ENCODE measurements at regions not wholly inside any gene's neighbourhood (a gene's known extent, or its start where the extent isn't known, plus 50 kb on each side); places are given as distances from the start of the nearest gene placed in this dataset.

GRCh38 chr6:21383450-21384085 lies 210.0 kb upstream of the SOX4 start:
- Histone ChIP-seq H3K27ac (no peak overlapping the region), H3K27me3 (replicated peaks; ENCODE audit: insufficient read depth) (no peaks in the 10 kb centered on the region), H3K9me3 (no peaks in the 10 kb centered on the region), H3K4me3 (no peak overlapping the region), H3K4me1 (replicated peaks) (no peaks in the 10 kb centered on the region), H3K36me3 (no peaks in the 10 kb centered on the region)
- TF ChIP-seq POLR2A (IDR thresholded peaks at IDR 0.05) (no peak), CTCF (IDR thresholded peaks at IDR 0.05) (no peak), POLR2AphosphoS5 (IDR thresholded peaks at IDR 0.05) (no peak)
- intact Hi-C loops (cut with DNase I), result no loop called here
- 92% methylated on average over 17 of the region's 17 CpGs for WGBS
- no peak for DNase-seq (ENCODE audit: low spot score)

GRCh38 chr6:21384216-21384615 lies 209.3 kb upstream of the SOX4 start:
- Histone ChIP-seq H3K27me3 (replicated peaks; ENCODE audit: insufficient read depth) (no peaks in the 10 kb centered on the region), H3K27ac (no peak overlapping the region), H3K4me1 (replicated peaks) (no peaks in the 10 kb centered on the region), H3K9me3 (no peaks in the 10 kb centered on the region), H3K4me3 (no peak overlapping the region), H3K36me3 (no peaks in the 10 kb centered on the region)
- no peak for DNase-seq (ENCODE audit: low spot score)
- TF ChIP-seq POLR2A (IDR thresholded peaks at IDR 0.05) (no peak), POLR2AphosphoS5 (IDR thresholded peaks at IDR 0.05) (no peak), CTCF (IDR thresholded peaks at IDR 0.05) (no peak)
- intact Hi-C loops (cut with DNase I), result no loop called here
- WGBS, result 49% methylated on average over 8 of the region's 8 CpGs

GRCh38 chr6:21386744-21387143 lies 206.8 kb upstream of the SOX4 start:
- no peak overlapping the region for H3K27ac ChIP-seq
- H3K27me3 ChIP-seq (replicated peaks; ENCODE audit: insufficient read depth), result no peaks in the 10 kb centered on the region
- no peaks in the 10 kb centered on the region for H3K9me3 ChIP-seq
- WGBS, result 88% methylated on average over 2 of the region's 2 CpGs
- H3K36me3 ChIP-seq, result no peaks in the 10 kb centered on the region
- TF ChIP-seq POLR2A (IDR thresholded peaks at IDR 0.05) (no peak), POLR2AphosphoS5 (IDR thresholded peaks at IDR 0.05) (no peak), CTCF (IDR thresholded peaks at IDR 0.05) (no peak)
- intact Hi-C loops (cut with DNase I), result no loop called here
- no peak overlapping the region for H3K4me3 ChIP-seq
- H3K4me1 ChIP-seq (replicated peaks), result no peaks in the 10 kb centered on the region
- no peak for DNase-seq (ENCODE audit: low spot score)

- Histone ChIP-seq H3K27me3 (replicated peaks; ENCODE audit: insufficient read depth) (no peaks in the 10 kb centered on the region), H3K36me3 (no peaks in the 10 kb centered on the region), H3K4me3 (no peak overlapping the region), H3K27ac (no peak overlapping the region), H3K9me3 (no peaks in the 10 kb centered on the region), H3K4me1 (replicated peaks) (peaks cover 3% of the 10 kb centered on the region)
- intact Hi-C loops (cut with DNase I), result no loop called here
- DNase-seq (ENCODE audit: low spot score), result no peak
- 80% methylated on average over 5 of the region's 5 CpGs for WGBS
- TF ChIP-seq POLR2AphosphoS5 (IDR thresholded peaks at IDR 0.05), result no peak
- TF ChIP-seq POLR2A (IDR thresholded peaks at IDR 0.05), result no peak
- TF ChIP-seq CTCF (IDR thresholded peaks at IDR 0.05), result no peak
These were observed 202.9 kb upstream of the SOX4 start for GRCh38 chr6:21390532-21391213.

GRCh38 chr6:21392177-21392576 lies 201.4 kb upstream of the SOX4 start:
- H3K27me3 ChIP-seq (replicated peaks; ENCODE audit: insufficient read depth), result no peaks in the 10 kb centered on the region
- WGBS, result 71% methylated on average over 2 of the region's 2 CpGs
- DNase-seq (ENCODE audit: low spot score), result no peak
- H3K36me3 ChIP-seq, result no peaks in the 10 kb centered on the region
- TF ChIP-seq POLR2A (IDR thresholded peaks at IDR 0.05) (no peak), CTCF (IDR thresholded peaks at IDR 0.05) (no peak), POLR2AphosphoS5 (IDR thresholded peaks at IDR 0.05) (peak; percentile 32)
- no peak overlapping the region for H3K27ac ChIP-seq
- H3K4me1 ChIP-seq (replicated peaks), result peaks cover 3% of the 10 kb centered on the region
- intact Hi-C loops (cut with DNase I), result no loop called here
- no peak overlapping the region for H3K4me3 ChIP-seq
- no peaks in the 10 kb centered on the region for H3K9me3 ChIP-seq
